Lower leg skin (tissue), 3 donors: ENCODE measurements at regions not wholly inside any gene's neighbourhood (a gene's known extent, or its start where the extent isn't known, plus 50 kb on each side); places are given as distances from the start of the nearest gene placed in this dataset.

Experiments used
- POLR2A ChIP-seq, 2 donors: fragments of 450-650 bp; IDR thresholded peaks; one replicate each; pipeline ENCODE4 v1.6.1; 2016 to 2017; ENCODE audit warnings: antibody characterized with exemption in 2 of 2, mild to moderate bottlenecking in 1 of 2, moderate library complexity in 1 of 2
- TF ChIP-seq, protein P1 (sequence below), 3 donors: fragments of 450-650 bp; IDR thresholded peaks; one replicate each; pipeline ENCODE4 v1.5.1; 2016; ENCODE audit warnings: antibody characterized with exemption in 3 of 3, mild to moderate bottlenecking in 3 of 3, moderate library complexity in 2 of 3

DNA sequence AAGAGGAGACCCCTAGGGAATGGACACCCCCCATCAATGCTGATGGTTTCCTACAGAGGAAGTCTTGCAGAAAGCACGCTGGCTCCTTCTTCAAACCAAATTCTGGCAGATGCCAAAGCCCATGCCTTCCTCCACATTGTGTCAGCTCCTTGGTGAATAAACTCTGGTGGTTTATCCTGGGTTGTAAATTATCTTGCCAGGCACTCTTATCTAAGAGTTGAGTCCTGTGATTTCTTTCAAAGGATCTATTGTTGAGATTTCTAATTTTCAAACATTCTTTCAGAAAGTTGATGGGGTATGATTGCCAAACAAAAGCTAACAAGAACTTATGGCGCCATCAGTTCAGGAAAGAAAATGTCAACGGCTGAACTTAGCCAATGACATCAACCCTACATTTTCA is 160.4 kb downstream of the NSG2 start:
- TF ChIP-seq, protein P1, sequence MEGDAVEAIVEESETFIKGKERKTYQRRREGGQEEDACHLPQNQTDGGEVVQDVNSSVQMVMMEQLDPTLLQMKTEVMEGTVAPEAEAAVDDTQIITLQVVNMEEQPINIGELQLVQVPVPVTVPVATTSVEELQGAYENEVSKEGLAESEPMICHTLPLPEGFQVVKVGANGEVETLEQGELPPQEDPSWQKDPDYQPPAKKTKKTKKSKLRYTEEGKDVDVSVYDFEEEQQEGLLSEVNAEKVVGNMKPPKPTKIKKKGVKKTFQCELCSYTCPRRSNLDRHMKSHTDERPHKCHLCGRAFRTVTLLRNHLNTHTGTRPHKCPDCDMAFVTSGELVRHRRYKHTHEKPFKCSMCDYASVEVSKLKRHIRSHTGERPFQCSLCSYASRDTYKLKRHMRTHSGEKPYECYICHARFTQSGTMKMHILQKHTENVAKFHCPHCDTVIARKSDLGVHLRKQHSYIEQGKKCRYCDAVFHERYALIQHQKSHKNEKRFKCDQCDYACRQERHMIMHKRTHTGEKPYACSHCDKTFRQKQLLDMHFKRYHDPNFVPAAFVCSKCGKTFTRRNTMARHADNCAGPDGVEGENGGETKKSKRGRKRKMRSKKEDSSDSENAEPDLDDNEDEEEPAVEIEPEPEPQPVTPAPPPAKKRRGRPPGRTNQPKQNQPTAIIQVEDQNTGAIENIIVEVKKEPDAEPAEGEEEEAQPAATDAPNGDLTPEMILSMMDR (IDR thresholded peaks at IDR 0.05): no peak
- no peak for TF ChIP-seq POLR2A (IDR thresholded peaks at IDR 0.05)
